ENCODE measurements at regions not wholly inside any gene's neighbourhood (a gene's known extent, or its start where the extent isn't known, plus 50 kb on each side); places are given as distances from the start of the nearest gene placed in this dataset.

DNA sequence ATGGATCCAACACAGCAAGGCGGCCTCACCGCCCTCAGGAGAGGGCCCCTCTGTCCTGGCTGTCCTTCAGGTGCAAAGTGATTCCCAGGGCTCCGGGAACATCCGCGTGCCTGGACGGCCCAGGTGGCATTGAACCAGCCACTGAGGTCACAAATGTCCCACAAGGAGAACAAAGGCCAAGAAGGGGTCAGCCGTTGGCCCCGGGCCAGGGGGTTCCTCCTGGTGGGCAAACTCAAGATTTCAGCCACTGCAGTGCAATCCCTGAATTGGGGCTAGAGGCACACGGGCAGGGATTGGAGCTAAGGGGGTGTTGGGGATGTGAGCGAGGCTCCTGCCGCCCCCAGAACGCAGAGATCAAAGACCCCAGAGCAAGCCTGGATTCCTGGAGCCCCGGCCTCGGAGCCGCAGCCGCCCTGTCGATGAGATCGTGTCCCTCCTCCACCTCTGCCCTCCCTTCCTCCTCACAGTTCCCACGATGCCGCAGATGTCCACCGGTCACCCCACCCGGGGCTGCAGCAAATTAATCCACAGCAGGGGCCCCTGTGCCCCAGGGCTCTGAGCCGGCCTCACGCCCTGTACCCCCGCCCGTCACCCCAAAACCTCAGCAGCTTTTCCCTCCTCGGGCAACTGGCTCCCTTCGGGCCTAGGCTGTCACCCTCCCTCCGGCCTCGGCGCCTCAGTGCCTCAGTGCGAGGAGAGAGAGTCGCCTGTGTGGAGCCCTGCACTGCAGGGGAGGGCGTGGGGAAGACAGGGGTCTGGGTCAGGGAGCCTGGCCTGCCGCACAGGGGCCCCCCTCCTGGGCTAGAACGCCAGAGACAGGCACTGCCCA, 56.7 kb upstream of the GALNT9 start:
- intact Hi-C loops (cut with DNase I), result no loop called here
- ATAC-seq (no peak), DNase-seq (ENCODE audit: low spot score) (no peak)

DNA sequence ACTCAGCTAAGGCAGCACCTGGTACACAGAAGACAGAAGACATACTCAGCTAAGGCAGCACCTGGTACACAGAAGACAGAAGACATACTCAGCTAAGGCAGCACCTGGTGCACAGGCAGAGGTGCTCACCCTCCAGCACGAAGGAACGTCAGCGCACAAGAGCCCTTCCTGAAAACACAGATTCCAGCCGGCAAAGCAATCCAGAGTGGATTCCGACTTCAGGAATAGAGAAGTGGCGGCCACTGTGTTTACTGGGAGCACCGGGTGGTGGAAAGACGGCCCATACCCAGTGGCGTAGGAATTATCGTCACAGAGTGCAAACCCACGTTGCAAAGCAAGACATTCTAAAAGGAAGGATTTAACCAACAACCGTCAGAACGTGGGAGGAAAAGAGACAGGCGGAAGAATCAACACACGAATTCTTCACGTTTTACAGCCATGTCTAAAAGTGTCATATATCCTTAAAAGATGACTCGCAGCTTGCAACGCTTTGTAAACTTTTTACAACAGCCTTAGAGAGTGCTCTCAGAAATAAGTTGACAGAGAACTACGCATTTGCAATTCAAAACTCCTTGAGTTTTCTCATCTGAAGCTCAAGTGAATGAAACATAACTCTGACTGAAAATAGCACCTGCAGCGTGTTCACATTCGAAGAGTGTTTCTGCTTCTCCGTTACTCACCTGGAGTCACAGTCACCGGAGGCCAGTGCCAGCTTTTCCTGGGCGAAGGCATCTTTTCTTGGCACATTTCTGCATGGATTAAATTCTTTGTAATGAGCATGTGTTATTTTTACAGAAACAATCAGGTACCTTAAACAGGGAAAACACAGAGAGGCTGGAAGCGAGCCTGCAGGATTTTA, 55.8 kb upstream of the GALNT9 start:
- intact Hi-C loops (cut with DNase I), result no loop called here
- ATAC-seq (no peak), DNase-seq (ENCODE audit: low spot score) (no peak)

DNA sequence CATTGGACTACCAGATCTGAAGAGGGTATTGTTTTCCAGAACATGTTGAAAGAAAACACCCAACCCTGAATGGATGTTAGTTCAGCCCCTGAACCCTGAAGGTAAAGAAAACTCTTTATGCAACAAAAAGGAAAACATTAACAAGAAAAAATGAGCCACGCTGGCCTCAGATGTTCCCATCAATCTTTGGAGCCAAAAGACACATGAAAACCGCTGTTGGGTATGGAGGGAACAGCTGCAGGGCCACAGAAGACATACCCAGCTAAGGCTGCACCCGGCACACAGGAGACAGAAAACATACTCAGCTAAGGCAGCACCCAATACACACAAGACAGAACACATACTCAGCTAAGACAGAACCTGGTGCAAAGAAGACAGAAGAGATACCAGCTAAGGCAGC, 51.3 kb upstream of the GALNT9 start:
- intact Hi-C loops (cut with DNase I), result no loop called here
- DNase-seq (ENCODE audit: low spot score) (no peak), ATAC-seq (no peak)

DNA sequence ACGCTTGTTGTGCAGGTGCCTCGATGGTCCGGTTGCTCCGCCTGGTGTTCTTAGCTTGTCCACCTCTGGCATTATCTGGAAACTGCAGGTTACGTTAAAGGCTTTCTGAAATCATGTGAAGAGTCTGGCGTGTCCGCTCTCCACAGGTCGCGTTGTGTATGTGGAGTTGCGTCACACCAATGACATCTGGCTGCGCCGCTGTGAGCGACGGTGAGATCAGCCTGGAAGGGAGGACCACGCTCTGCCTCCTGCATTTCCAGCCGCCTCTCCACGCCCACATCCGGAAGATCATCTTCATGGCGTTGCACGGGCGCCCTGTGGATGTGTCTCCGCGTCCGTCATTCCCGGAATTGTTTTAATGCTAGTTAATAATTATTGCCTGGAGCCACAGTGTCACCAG, 50.6 kb upstream of the GALNT9 start:
- intact Hi-C loops (cut with DNase I), result no loop called here
- ATAC-seq, result no peak
- DNase-seq (ENCODE audit: low spot score), result no peak

DNA sequence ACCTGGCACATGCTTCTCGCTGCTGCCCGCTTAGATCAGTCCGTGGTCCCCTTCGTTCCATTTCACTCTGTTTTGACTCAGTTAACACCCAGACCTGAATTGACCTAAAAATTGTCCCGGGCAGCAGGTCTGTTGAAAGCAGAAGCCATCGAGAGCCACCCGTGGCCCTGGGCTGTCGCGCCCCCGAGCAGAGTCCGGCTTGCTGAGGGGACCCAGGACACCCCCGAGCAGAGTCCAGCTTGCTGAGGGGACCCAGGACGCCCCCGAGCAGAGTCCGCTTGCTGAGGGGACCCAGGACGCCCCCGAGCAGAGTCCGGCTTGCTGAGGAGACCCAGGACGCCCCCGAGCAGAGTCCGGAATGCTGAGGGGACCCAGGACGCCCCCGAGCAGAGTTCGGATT, 50.2 kb upstream of the GALNT9 start:
- ATAC-seq (no peak), DNase-seq (ENCODE audit: low spot score) (no peak)
- intact Hi-C loops (cut with DNase I), result no loop called here

Data from sciatic nerve (tissue), 2 donors.